Sigmoid colon (tissue), 4 donors: ENCODE measurements at regions not wholly inside any gene's neighbourhood (a gene's known extent, or its start where the extent isn't known, plus 50 kb on each side); places are given as distances from the start of the nearest gene placed in this dataset.

Source experiments
- EP300 ChIP-seq, 4 donors: sonication (generic); formaldehyde crosslinking; IDR thresholded peaks; one replicate each; pipeline ENCODE4 v1.6.1; 2017; ENCODE audit warnings: antibody characterized with exemption in 4 of 4
- POLR2A ChIP-seq, 2 donors: fragments of 450-650 bp; IDR thresholded peaks; one replicate each; pipeline ENCODE4 v1.6.1; 2016; ENCODE audit warnings: antibody characterized with exemption in 2 of 2, mild to moderate bottlenecking in 2 of 2, moderate library complexity in 2 of 2
- POLR2AphosphoS5 ChIP-seq, 4 donors: sonication (generic); formaldehyde crosslinking; IDR thresholded peaks; one replicate each; pipeline ENCODE4 v1.6.1; 2017; ENCODE audit warnings: antibody characterized with exemption in 4 of 4
- TF ChIP-seq, protein P1 (sequence below), 4 experiments: fragments of 450-650 bp in 3 of 4; fragments of 200-600 bp in 1 of 4; IDR thresholded peaks; one replicate each; pipeline ENCODE4 v1.5.1; 2016 to 2019; ENCODE audit warnings: antibody characterized with exemption in 4 of 4, mild to moderate bottlenecking in 3 of 4, moderate library complexity in 2 of 4

DNA sequence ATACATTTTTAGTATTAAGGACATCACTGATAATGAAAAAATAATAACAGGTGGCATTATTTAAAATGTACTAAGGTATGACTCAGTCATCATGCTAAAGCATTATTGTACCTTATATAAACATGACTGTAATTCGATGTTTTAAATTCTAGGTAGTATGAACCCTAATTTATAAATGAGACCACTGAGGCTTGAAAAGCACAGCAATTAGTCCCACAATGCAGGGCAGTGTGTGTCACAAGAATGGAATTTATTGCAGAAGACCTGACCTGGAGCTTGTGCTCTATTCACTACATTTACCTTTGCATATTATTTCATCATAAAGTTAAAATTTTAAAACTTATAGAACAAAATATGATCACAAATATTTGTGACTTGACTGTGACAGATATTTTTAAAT, 358.5 kb upstream of the DSEL start:
- TF ChIP-seq, protein P1, sequence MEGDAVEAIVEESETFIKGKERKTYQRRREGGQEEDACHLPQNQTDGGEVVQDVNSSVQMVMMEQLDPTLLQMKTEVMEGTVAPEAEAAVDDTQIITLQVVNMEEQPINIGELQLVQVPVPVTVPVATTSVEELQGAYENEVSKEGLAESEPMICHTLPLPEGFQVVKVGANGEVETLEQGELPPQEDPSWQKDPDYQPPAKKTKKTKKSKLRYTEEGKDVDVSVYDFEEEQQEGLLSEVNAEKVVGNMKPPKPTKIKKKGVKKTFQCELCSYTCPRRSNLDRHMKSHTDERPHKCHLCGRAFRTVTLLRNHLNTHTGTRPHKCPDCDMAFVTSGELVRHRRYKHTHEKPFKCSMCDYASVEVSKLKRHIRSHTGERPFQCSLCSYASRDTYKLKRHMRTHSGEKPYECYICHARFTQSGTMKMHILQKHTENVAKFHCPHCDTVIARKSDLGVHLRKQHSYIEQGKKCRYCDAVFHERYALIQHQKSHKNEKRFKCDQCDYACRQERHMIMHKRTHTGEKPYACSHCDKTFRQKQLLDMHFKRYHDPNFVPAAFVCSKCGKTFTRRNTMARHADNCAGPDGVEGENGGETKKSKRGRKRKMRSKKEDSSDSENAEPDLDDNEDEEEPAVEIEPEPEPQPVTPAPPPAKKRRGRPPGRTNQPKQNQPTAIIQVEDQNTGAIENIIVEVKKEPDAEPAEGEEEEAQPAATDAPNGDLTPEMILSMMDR (IDR thresholded peaks at IDR 0.05), result no peak
- TF ChIP-seq POLR2A (IDR thresholded peaks at IDR 0.05), result no peak
- no peak for TF ChIP-seq POLR2AphosphoS5 (IDR thresholded peaks at IDR 0.05)
- TF ChIP-seq EP300 (IDR thresholded peaks at IDR 0.05), result no peak
